ENCODE measurements at regions not wholly inside any gene's neighbourhood (a gene's known extent, or its start where the extent isn't known, plus 50 kb on each side); places are given as distances from the start of the nearest gene placed in this dataset.
"Not testable (repeated sequence)": the region's sequence is repeated elsewhere in the genome, so short reads cannot be mapped to it uniquely, and the experiment has no call there.

GRCh38 chr17:77836557-77837041, 121.9 kb upstream of the TNRC6C start:
- Histone ChIP-seq H3K79me2 (ENCODE audit: insufficient read depth, low read length) (no peaks in the 10 kb centered on the region), H3K27ac (ENCODE audit: extremely low read length, insufficient read depth, low read length) (no peak overlapping the region), H3K4me2 (ENCODE audit: low read depth, low read length) (no peak overlapping the region), H3K4me3 (replicated peaks in 1 of 3; ENCODE audit: insufficient read depth in 1 of 3, low read depth in 2 of 3, low read length in 3 of 3) (no peak overlapping the region), H3K9me3 (ENCODE audit: low read length) (no peaks in the 10 kb centered on the region), H2AFZ (ENCODE audit: low read length) (no peak overlapping the region), H3K9ac (ENCODE audit: insufficient read depth, low read depth, low read length) (no peak overlapping the region), H3K4me1 (ENCODE audit: insufficient read depth, low read length) (peaks cover 5% of the 10 kb centered on the region; the same call in 1 of the 2 replicates), H4K20me1 (ENCODE audit: insufficient read depth, low read length) (no peaks in the 10 kb centered on the region), H3K36me3 (replicated peaks in 1 of 2; ENCODE audit: control insufficient read depth in 1 of 2, insufficient read depth in 2 of 2, low read length in 2 of 2) (no peaks in the 10 kb centered on the region), H3K27me3 (ENCODE audit: control insufficient read depth in 1 of 2, insufficient read depth in 2 of 2, low read length in 2 of 2) (peaks cover 8 to 62% of the 10 kb centered on the region in 2 experiments)
- no peak for TF ChIP-seq POLR2AphosphoS5 (IDR thresholded peaks at IDR 0.05; ENCODE audit: low read depth, low read length)
- TF ChIP-seq CEBPB (IDR thresholded peaks at IDR 0.05; ENCODE audit: borderline replicate concordance, low read depth, low read length): peak; percentile 36; the same call in 1 of the 2 replicates
- POLR2A ChIA-PET: no interaction called here
- in situ Hi-C loops (cut with HindIII; ENCODE audit: extremely low pct_ligation_motif_present, low pct_unique_long_range_greater_than_20kb) (no loop called here), intact Hi-C loops (cut with micrococcal nuclease; ENCODE audit: unreplicated experiment) (no loop called here)
- no TSS peak for BruUV-seq (replicated peaks)
- FAIRE-seq: no peak
- no peak for ATAC-seq
- DNase-seq (ENCODE audit: low spot score): no peak
- CTCF ChIA-PET (ENCODE audit: low intra/inter-chr PET ratio, low total read pairs): no interaction called here
- 70% methylated on average over 3 of the region's 3 CpGs for WGBS (ENCODE audit: low lambda C conversion rate)

- H3K27ac ChIP-seq (ENCODE audit: extremely low read length, insufficient read depth, low read length); H3K36me3 ChIP-seq (replicated peaks in 1 of 2; ENCODE audit: control insufficient read depth in 1 of 2, insufficient read depth in 2 of 2, low read length in 2 of 2); ATAC-seq; H3K4me3 ChIP-seq (replicated peaks in 1 of 3; ENCODE audit: insufficient read depth in 1 of 3, low read depth in 2 of 3, low read length in 3 of 3); H4K20me1 ChIP-seq (ENCODE audit: insufficient read depth, low read length); H3K9me3 ChIP-seq (ENCODE audit: low read length); H2AFZ ChIP-seq (ENCODE audit: low read length); in situ Hi-C loops (cut with HindIII; ENCODE audit: extremely low pct_ligation_motif_present, low pct_unique_long_range_greater_than_20kb); H3K4me1 ChIP-seq (ENCODE audit: insufficient read depth, low read length); POLR2A ChIA-PET; H3K79me2 ChIP-seq (ENCODE audit: insufficient read depth, low read length); H3K9ac ChIP-seq (ENCODE audit: insufficient read depth, low read depth, low read length); intact Hi-C loops (cut with micrococcal nuclease; ENCODE audit: unreplicated experiment); FAIRE-seq; DNase-seq (ENCODE audit: low spot score); BruUV-seq (replicated peaks); CTCF ChIA-PET (ENCODE audit: low intra/inter-chr PET ratio, low total read pairs); H3K4me2 ChIP-seq (ENCODE audit: low read depth, low read length): not testable (repeated sequence)
- 25% methylated on average over 5 of the region's 5 CpGs for WGBS (ENCODE audit: low lambda C conversion rate)
- H3K27me3 ChIP-seq (ENCODE audit: control insufficient read depth in 1 of 2, insufficient read depth in 2 of 2, low read length in 2 of 2): peaks cover 8 to 62% of the 10 kb centered on the region in 2 experiments
Observed at GRCh38 chr17:77837072-77837471, 121.4 kb upstream of the TNRC6C start.

- Histone ChIP-seq H3K4me3 (replicated peaks in 1 of 3; ENCODE audit: insufficient read depth in 1 of 3, low read depth in 2 of 3, low read length in 3 of 3) (no peak overlapping the region), H3K79me2 (ENCODE audit: insufficient read depth, low read length) (no peaks in the 10 kb centered on the region), H3K27ac (ENCODE audit: extremely low read length, insufficient read depth, low read length) (no peak overlapping the region), H3K36me3 (replicated peaks in 1 of 2; ENCODE audit: control insufficient read depth in 1 of 2, insufficient read depth in 2 of 2, low read length in 2 of 2) (no peaks in the 10 kb centered on the region), H3K9me3 (ENCODE audit: low read length) (no peaks in the 10 kb centered on the region), H3K4me2 (ENCODE audit: low read depth, low read length) (no peak overlapping the region), H3K4me1 (ENCODE audit: insufficient read depth, low read length) (peaks cover 5% of the 10 kb centered on the region; the same call in 1 of the 2 replicates), H3K27me3 (ENCODE audit: control insufficient read depth in 1 of 2, insufficient read depth in 2 of 2, low read length in 2 of 2) (peaks cover 8 to 64% of the 10 kb centered on the region in 2 experiments), H4K20me1 (ENCODE audit: insufficient read depth, low read length) (no peaks in the 10 kb centered on the region), H3K9ac (ENCODE audit: insufficient read depth, low read depth, low read length) (no peak overlapping the region), H2AFZ (ENCODE audit: low read length) (no peak overlapping the region)
- intact Hi-C loops (cut with micrococcal nuclease; ENCODE audit: unreplicated experiment): no loop called here
- in situ Hi-C loops (cut with HindIII; ENCODE audit: extremely low pct_ligation_motif_present, low pct_unique_long_range_greater_than_20kb): no loop called here
- no peak for ATAC-seq
- TF ChIP-seq ZMAT3 (CRISPR knock-in tag; conservative IDR thresholded peaks at IDR 0.05) (no peak), DNMT1 (CRISPR knock-in tag; IDR thresholded peaks at IDR 0.05) (no peak), POLR2AphosphoS2 (IDR thresholded peaks at IDR 0.05; ENCODE audit: low read depth, low read length) (no peak), NR2C2 (CRISPR knock-in tag; IDR thresholded peaks at IDR 0.05; ENCODE audit: borderline replicate concordance) (no peak), ZNF33B (CRISPR knock-in tag; IDR thresholded peaks at IDR 0.05) (no peak), TIGD3 (CRISPR knock-in tag; IDR thresholded peaks at IDR 0.05; ENCODE audit: borderline replicate concordance) (no peak)
- DNase-seq (ENCODE audit: low spot score): no peak
- no TSS peak for BruUV-seq (replicated peaks)
- ChIA-PET CTCF (ENCODE audit: low intra/inter-chr PET ratio, low total read pairs) (no interaction called here), POLR2A (no interaction called here)
- no peak for FAIRE-seq
- WGBS (ENCODE audit: low lambda C conversion rate): 34% methylated on average over 9 of the region's 9 CpGs
Observed at GRCh38 chr17:77837917-77838316, 120.6 kb upstream of the TNRC6C start.

Data from HepG2 (cell line).